ENCODE measurements at regions not wholly inside any gene's neighbourhood (a gene's known extent, or its start where the extent isn't known, plus 50 kb on each side); places are given as distances from the start of the nearest gene placed in this dataset.

DNA sequence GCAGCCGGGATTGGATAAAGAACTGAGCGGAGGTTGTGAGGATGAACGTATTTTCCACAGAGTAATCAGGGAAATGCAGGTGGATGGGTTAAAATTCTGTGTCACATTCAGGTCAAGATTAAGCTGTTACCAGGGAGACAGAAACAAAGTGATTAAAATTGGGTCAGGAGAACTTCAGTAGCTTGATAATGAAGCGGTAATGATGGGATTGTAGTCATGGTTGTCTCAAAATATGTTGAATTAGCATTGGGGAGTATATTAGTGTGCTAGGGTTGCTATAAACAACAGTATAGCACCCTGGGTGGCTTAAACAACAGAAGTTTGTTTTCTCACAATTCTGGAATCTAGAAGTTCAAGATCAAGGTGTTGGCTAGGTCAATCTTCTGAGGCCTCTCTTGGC lies 155.5 kb downstream of the GJA1 start:
- H3K4me1 ChIP-seq (replicated peaks in 1 of 2; ENCODE audit: control insufficient read depth in 2 of 2, insufficient read depth in 2 of 2, low read length in 2 of 2): no peaks in the 10 kb centered on the region
- 0% methylated on average over 4 of the region's 4 CpGs for WGBS (ENCODE audit: insufficient coverage, low coverage, missing lambda C conversion rate)

DNA sequence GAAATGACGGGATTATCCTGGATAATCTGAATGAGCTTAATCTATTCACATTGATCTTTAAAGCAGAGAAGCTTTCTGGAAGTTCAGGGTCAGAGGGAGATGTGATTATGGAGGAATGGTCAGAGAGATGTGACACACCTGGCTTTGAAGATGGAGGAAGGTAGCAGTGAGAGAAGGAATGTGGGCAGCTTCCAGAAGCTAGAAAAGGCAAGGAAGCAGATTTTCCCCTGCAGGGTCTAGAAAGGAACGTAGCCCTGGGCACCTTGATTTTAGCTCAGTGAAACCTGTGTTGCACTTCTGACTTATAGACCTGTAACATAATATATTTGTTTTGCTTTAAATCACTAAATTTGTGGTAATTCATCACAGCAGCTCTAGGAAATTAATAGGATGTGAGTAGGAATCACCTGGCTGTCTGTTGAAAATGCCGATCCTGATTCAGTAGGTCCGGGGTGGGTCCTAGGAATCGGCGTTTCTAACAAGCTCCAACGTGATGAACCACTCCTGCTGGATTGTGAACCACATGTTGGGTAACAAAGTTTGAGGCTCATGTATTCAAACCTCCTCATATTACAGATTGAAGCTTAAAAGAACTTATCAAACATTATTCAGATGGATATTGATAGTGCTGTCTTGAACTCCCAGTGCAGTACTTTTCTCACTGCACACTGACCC lies 157.0 kb downstream of the GJA1 start:
- no TSS peak for BruUV-seq (replicated peaks)

More for the DNA sequence above, 155.5 kb downstream of the GJA1 start:
- Histone ChIP-seq H3K27ac (ENCODE audit: extremely low read depth, low read depth, low read length) (no peak overlapping the region), H3K9ac (ENCODE audit: insufficient read depth in 1 of 2, low read depth in 2 of 2, low read length in 2 of 2) (no peak overlapping the region), H3K9me3 (replicated peaks; ENCODE audit: control insufficient read depth, insufficient read depth, low read depth, low read length) (no peaks in the 10 kb centered on the region), H4K20me1 (replicated peaks; ENCODE audit: control insufficient read depth, insufficient read depth, low read length) (no peaks in the 10 kb centered on the region), H3K36me3 (ENCODE audit: control insufficient read depth, insufficient read depth, low read length) (no peaks in the 10 kb centered on the region), H2AFZ (ENCODE audit: low read depth, low read length) (no peak overlapping the region), H3K79me2 (ENCODE audit: control insufficient read depth, insufficient read depth, low read length) (no peaks in the 10 kb centered on the region), H3K9me1 (ENCODE audit: control insufficient read depth, insufficient read depth, low read length) (no peaks in the 10 kb centered on the region), H3K27me3 (ENCODE audit: control insufficient read depth in 2 of 2, insufficient read depth in 2 of 2, low read length in 2 of 2) (no peaks in the 10 kb centered on the region), H3K4me2 (ENCODE audit: insufficient read depth, low read length) (no peak overlapping the region), H3K4me3 (no peak overlapping the region)
- DNase-seq (ENCODE audit: extremely low read depth in 1 of 4, low spot score in 3 of 4): no peak
- intact Hi-C loops (cut with micrococcal nuclease): no loop called here
- no peak for ATAC-seq
- POLR2A ChIA-PET: no interaction called here
- CTCF ChIA-PET (ENCODE audit: low intra/inter-chr PET ratio): interaction anchor here (0.5 kb wide), 1 partner anchor 566 kb away, joined by 3 read pairs; no protein-coding TSS in a partner anchor
- no peak for TF ChIP-seq SP2 (IDR thresholded peaks at IDR 0.05; ENCODE audit: extremely low read depth, low read depth, low read length, poor library complexity, severe bottlenecking)
- TF ChIP-seq RBBP5 (IDR thresholded peaks at IDR 0.05; ENCODE audit: borderline replicate concordance, insufficient read depth, low read length, poor library complexity, severe bottlenecking): no peak
- TF ChIP-seq, protein P1, sequence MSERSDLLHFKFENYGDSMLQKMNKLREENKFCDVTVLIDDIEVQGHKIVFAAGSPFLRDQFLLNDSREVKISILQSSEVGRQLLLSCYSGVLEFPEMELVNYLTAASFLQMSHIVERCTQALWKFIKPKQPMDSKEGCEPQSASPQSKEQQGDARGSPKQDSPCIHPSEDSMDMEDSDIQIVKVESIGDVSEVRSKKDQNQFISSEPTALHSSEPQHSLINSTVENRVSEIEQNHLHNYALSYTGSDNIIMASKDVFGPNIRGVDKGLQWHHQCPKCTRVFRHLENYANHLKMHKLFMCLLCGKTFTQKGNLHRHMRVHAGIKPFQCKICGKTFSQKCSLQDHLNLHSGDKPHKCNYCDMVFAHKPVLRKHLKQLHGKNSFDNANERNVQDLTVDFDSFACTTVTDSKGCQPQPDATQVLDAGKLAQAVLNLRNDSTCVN (CRISPR knock-in tag; IDR thresholded peaks at IDR 0.05): no peak
- TF ChIP-seq NR2F6 (CRISPR knock-in tag; IDR thresholded peaks at IDR 0.05): no peak
- TF ChIP-seq ZBTB17 (CRISPR knock-in tag; IDR thresholded peaks at IDR 0.05): no peak
- FAIRE-seq: no peak
- no TSS peak for BruUV-seq (replicated peaks)
- in situ Hi-C loops (cut with MboI): no loop called here

More for the DNA sequence above, 157.0 kb downstream of the GJA1 start:
- H2AFZ ChIP-seq (ENCODE audit: low read depth, low read length): no peak overlapping the region
- CTCF ChIA-PET (ENCODE audit: low intra/inter-chr PET ratio): no interaction called here
- H3K27me3 ChIP-seq (ENCODE audit: control insufficient read depth in 2 of 2, insufficient read depth in 2 of 2, low read length in 2 of 2): no peaks in the 10 kb centered on the region
- FAIRE-seq (no peak), ATAC-seq (no peak), DNase-seq (ENCODE audit: extremely low read depth in 1 of 4, low spot score in 3 of 4) (no peak)
- H3K9ac ChIP-seq (ENCODE audit: insufficient read depth in 1 of 2, low read depth in 2 of 2, low read length in 2 of 2): no peak overlapping the region
- POLR2A ChIA-PET: no interaction called here
- no peak overlapping the region for H3K27ac ChIP-seq (ENCODE audit: extremely low read depth, low read depth, low read length)
- no peaks in the 10 kb centered on the region for H3K9me3 ChIP-seq (replicated peaks; ENCODE audit: control insufficient read depth, insufficient read depth, low read depth, low read length)
- no peaks in the 10 kb centered on the region for H3K9me1 ChIP-seq (ENCODE audit: control insufficient read depth, insufficient read depth, low read length)
- H3K4me1 ChIP-seq (replicated peaks in 1 of 2; ENCODE audit: control insufficient read depth in 2 of 2, insufficient read depth in 2 of 2, low read length in 2 of 2): no peaks in the 10 kb centered on the region
- 0% methylated on average over 7 of the region's 7 CpGs for WGBS (ENCODE audit: insufficient coverage, low coverage, missing lambda C conversion rate)
- no peak overlapping the region for H3K4me2 ChIP-seq (ENCODE audit: insufficient read depth, low read length)
- H3K36me3 ChIP-seq (ENCODE audit: control insufficient read depth, insufficient read depth, low read length): no peaks in the 10 kb centered on the region
- H3K79me2 ChIP-seq (ENCODE audit: control insufficient read depth, insufficient read depth, low read length): no peaks in the 10 kb centered on the region
- H4K20me1 ChIP-seq (replicated peaks; ENCODE audit: control insufficient read depth, insufficient read depth, low read length): no peaks in the 10 kb centered on the region
- TF ChIP-seq, protein P2, sequence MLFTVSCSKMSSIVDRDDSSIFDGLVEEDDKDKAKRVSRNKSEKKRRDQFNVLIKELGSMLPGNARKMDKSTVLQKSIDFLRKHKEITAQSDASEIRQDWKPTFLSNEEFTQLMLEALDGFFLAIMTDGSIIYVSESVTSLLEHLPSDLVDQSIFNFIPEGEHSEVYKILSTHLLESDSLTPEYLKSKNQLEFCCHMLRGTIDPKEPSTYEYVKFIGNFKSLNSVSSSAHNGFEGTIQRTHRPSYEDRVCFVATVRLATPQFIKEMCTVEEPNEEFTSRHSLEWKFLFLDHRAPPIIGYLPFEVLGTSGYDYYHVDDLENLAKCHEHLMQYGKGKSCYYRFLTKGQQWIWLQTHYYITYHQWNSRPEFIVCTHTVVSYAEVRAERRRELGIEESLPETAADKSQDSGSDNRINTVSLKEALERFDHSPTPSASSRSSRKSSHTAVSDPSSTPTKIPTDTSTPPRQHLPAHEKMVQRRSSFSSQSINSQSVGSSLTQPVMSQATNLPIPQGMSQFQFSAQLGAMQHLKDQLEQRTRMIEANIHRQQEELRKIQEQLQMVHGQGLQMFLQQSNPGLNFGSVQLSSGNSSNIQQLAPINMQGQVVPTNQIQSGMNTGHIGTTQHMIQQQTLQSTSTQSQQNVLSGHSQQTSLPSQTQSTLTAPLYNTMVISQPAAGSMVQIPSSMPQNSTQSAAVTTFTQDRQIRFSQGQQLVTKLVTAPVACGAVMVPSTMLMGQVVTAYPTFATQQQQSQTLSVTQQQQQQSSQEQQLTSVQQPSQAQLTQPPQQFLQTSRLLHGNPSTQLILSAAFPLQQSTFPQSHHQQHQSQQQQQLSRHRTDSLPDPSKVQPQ (CRISPR knock-in tag; IDR thresholded peaks at IDR 0.05; ENCODE audit: borderline replicate concordance): no peak
- H3K4me3 ChIP-seq: no peak overlapping the region
- in situ Hi-C loops (cut with MboI) (no loop called here), intact Hi-C loops (cut with micrococcal nuclease) (no loop called here)

All from K562 (cell line).